ENCODE measurements at regions not wholly inside any gene's neighbourhood (a gene's known extent, or its start where the extent isn't known, plus 50 kb on each side); places are given as distances from the start of the nearest gene placed in this dataset.
A peak's percentile ranks its signal among the peaks of the same experiment; 100 is the strongest.

GRCh38 chr11:110026858-110027626 lies 66.2 kb upstream of the ZC3H12C start:
- intact Hi-C loops (cut with micrococcal nuclease): no loop called here
- ATAC-seq (peak; percentile 30), DNase-seq (no peak)

GRCh38 chr11:110027627-110028371 lies 65.4 kb upstream of the ZC3H12C start:
- intact Hi-C loops (cut with micrococcal nuclease): no loop called here
- DNase-seq: no peak
- ATAC-seq: no peak

- DNase-seq (no peak), ATAC-seq (no peak)
- intact Hi-C loops (cut with micrococcal nuclease): no loop called here
Observed at GRCh38 chr11:110028921-110029320, 64.3 kb upstream of the ZC3H12C start.

- no peak for DNase-seq
- intact Hi-C loops (cut with micrococcal nuclease): no loop called here
- no peak for ATAC-seq
Observed at GRCh38 chr11:110029714-110030113, 63.5 kb upstream of the ZC3H12C start.

GRCh38 chr11:110031171-110031570 lies 62.0 kb upstream of the ZC3H12C start:
- no peak for DNase-seq
- ATAC-seq: no peak
- intact Hi-C loops (cut with micrococcal nuclease): no loop called here

- ATAC-seq (no peak), DNase-seq (no peak)
- intact Hi-C loops (cut with micrococcal nuclease): no loop called here
Observed at GRCh38 chr11:110032259-110032658, 60.9 kb upstream of the ZC3H12C start.

GRCh38 chr11:110032957-110033570 lies 60.1 kb upstream of the ZC3H12C start:
- ATAC-seq: no peak

GRCh38 chr11:110034806-110035205 lies 58.4 kb upstream of the ZC3H12C start:
- ATAC-seq: no peak
- no peak for DNase-seq
- intact Hi-C loops (cut with micrococcal nuclease): no loop called here

More at GRCh38 chr11:110032957-110033570, 60.1 kb upstream of the ZC3H12C start:
- intact Hi-C loops (cut with micrococcal nuclease): no loop called here
- DNase-seq: no peak

- no peak for DNase-seq
- intact Hi-C loops (cut with micrococcal nuclease): no loop called here
- no peak for ATAC-seq
Observed at GRCh38 chr11:110035357-110035756, 57.8 kb upstream of the ZC3H12C start.

- DNase-seq (no peak), ATAC-seq (no peak)
Observed at GRCh38 chr11:110038201-110038600, 55.0 kb upstream of the ZC3H12C start.

More at GRCh38 chr11:110038201-110038600, 55.0 kb upstream of the ZC3H12C start:
- intact Hi-C loops (cut with micrococcal nuclease): no loop called here

Measured in left ventricle myocardium superior (tissue), 1 donor.